Chondrocyte (in vitro differentiated cells): ENCODE measurements at regions not wholly inside any gene's neighbourhood (a gene's known extent, or its start where the extent isn't known, plus 50 kb on each side); places are given as distances from the start of the nearest gene placed in this dataset.

ENCODE experiments used
- DNase-seq: peaks from one replicate; pipeline ENCODE4 v3.0.0; 2021; ENCODE audit warnings: mixed read lengths, low spot score
- H3K27ac Mint-ChIP-seq: one replicate; pipeline ENCODE4 v1.8.0; 2021; ENCODE audit warnings: mild to moderate bottlenecking, moderate library complexity, mixed read lengths; ENCODE audit not compliant: unreplicated experiment
- H3K27me3 Mint-ChIP-seq: 2 replicates; pipeline ENCODE4 v1.8.0; 2021; ENCODE audit warnings: low read depth, mixed read lengths
- H3K36me3 Mint-ChIP-seq: 2 replicates; pipeline ENCODE4 v1.8.0; 2021; ENCODE audit warnings: low read depth, mixed read lengths
- H3K4me1 Mint-ChIP-seq: 2 replicates; pipeline ENCODE4 v1.8.0; 2021; ENCODE audit warnings: low read depth, mild to moderate bottlenecking, mixed read lengths
- H3K4me3 Mint-ChIP-seq: one replicate; pipeline ENCODE4 v1.8.0; 2021; ENCODE audit warnings: mild to moderate bottlenecking, moderate library complexity, mixed read lengths; ENCODE audit not compliant: unreplicated experiment
- H3K9me3 Mint-ChIP-seq: 2 replicates; pipeline ENCODE4 v1.8.0; 2021; ENCODE audit warnings: low read depth, mixed read lengths
- TF ChIP-seq, protein P1 (sequence below): fragments of 200-600 bp; sonication (generic); IDR thresholded peaks from 2 replicates; pipeline ENCODE4 v1.5.0; 2021; ENCODE audit warnings: antibody characterized with exemption, mild to moderate bottlenecking, moderate library complexity

DNA sequence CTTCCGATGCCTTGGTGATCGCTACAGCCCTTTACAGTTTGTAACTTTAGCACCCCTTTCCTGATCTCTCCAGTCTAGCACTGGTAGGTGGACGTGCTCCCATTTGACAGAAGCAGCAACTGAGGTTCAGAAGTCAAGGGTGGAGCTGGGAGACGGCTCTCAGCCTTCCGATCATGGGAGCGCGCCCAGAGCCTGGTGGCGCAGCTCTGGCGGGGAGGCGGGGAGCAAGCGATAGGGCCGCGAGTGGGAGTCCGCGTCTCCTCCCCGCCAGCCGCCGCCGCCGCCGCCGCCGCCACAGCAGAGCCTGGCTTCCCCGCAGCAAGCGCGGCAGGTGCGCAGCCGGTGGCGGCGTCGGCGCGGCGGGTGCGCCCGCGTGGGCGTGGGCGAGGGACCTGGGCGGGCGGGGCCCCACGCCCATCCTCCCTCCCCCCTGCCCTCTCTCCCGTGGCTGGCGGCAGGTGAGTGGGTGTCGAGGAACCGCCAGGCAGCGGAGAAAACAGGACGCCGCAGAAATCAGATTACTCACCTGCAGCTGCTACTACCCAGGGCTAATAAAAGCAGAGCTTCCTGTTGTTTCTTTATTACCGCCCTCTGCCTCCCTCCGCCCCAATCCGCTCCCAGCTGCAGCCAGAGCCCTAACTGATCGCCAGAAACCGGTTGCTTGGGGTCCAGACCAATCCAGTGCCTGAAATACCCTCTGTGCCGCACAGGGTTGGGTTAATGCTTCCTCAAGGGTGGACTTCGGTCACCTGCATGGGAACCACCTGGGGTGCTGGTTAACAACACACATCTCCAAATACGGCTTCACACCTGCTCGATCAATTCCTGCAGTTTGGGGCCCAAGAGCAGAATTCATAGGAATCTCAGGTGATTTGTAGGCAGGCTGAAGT lies 60.2 kb upstream of the ID3 start:
- Mint-ChIP-seq H3K9me3 (no peaks in the 10 kb centered on the region), H3K27me3 (peaks cover 35% of the 10 kb centered on the region), H3K4me3 (peak overlapping the region; percentile 33), H3K4me1 (peaks cover 4% of the 10 kb centered on the region), H3K36me3 (peaks cover 3% of the 10 kb centered on the region), H3K27ac (no peak overlapping the region)
- no peak for DNase-seq
- TF ChIP-seq, protein P1, sequence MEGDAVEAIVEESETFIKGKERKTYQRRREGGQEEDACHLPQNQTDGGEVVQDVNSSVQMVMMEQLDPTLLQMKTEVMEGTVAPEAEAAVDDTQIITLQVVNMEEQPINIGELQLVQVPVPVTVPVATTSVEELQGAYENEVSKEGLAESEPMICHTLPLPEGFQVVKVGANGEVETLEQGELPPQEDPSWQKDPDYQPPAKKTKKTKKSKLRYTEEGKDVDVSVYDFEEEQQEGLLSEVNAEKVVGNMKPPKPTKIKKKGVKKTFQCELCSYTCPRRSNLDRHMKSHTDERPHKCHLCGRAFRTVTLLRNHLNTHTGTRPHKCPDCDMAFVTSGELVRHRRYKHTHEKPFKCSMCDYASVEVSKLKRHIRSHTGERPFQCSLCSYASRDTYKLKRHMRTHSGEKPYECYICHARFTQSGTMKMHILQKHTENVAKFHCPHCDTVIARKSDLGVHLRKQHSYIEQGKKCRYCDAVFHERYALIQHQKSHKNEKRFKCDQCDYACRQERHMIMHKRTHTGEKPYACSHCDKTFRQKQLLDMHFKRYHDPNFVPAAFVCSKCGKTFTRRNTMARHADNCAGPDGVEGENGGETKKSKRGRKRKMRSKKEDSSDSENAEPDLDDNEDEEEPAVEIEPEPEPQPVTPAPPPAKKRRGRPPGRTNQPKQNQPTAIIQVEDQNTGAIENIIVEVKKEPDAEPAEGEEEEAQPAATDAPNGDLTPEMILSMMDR: no peak

DNA sequence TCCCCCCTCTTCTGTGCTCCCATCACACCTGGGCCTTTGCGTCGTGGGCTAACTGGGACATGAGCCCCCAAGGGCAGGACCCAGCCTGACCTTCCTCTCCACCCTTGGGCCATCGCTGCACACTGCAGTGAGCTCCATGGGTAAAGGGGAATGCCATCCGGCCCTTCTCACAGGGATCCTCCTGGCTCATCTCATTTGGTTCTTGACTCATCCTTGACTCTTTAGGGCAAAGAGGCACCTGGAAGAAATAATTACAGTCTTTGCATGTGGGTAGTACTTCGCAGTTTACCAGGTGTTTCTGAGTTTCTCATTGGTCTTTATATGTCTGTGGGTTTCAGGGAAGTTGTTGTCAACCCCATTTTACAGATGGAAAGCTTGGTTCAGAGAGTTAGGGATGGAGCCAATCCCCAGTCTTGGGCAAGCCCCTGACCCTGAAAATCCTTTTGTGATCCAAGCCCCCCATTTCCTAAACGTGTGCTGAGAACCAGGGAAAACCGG lies 59.3 kb upstream of the ID3 start:
- peaks cover 3% of the 10 kb centered on the region for H3K36me3 Mint-ChIP-seq
- no peak for DNase-seq
- H3K27ac Mint-ChIP-seq: no peak overlapping the region
- H3K9me3 Mint-ChIP-seq: no peaks in the 10 kb centered on the region
- H3K27me3 Mint-ChIP-seq: peaks cover 35% of the 10 kb centered on the region
- TF ChIP-seq, protein P1: no peak
- H3K4me1 Mint-ChIP-seq: peaks cover 4% of the 10 kb centered on the region
- H3K4me3 Mint-ChIP-seq: no peak overlapping the region

DNA sequence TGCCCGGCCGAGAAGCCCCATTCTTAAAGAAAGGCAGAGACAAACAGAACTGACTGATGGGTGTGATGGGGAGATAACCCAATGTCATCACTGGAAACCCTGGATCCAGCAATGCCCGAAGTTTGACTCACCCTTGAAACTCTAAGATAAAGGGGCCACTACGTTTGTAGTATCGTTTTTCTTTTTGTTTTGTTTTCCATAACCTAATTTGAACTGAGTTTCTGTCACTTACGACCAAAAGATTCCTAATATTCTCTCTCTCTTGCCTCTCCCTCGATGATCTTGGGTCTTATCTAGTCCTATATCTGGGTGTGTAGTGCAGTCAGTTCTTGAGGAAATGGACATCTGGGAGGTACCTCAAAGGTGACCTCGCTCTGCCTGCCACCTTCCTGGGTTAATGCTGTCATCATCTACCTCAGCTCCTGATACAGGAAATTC lies 57.8 kb upstream of the ID3 start:
- Mint-ChIP-seq H3K4me3 (no peak overlapping the region), H3K27me3 (peaks cover 34% of the 10 kb centered on the region), H3K4me1 (peaks cover 4% of the 10 kb centered on the region), H3K36me3 (peaks cover 3% of the 10 kb centered on the region), H3K27ac (no peak overlapping the region), H3K9me3 (no peaks in the 10 kb centered on the region)
- TF ChIP-seq, protein P1: no peak
- DNase-seq: no peak

DNA sequence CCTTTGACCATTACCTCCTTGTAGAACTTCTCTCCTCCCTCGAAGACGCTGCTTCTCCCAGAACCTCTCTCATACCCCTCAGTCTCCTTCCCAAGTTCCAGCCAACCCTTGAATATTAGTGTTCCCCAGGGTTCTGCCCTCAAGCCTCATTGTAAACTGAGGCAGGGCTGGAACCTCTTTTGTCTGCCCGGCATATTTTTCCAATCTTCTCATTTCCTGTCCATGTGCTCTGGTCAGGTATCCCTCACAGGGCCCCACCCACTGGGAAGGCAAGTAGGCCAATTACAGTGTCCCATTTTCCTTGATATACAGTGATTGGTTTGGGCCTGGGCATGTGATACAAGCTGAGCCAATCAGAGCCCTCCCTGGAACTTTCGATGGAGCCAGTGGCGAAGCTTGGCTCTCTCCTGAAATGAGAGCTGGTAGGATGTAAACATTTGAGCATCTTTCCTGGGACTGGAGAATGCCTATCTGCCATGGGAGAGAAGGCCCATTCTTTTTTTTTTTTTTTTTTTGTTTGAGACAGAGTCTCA lies 57.1 kb upstream of the ID3 start:
- no peak overlapping the region for H3K27ac Mint-ChIP-seq
- peaks cover 4% of the 10 kb centered on the region for H3K4me1 Mint-ChIP-seq
- TF ChIP-seq, protein P1: no peak
- H3K27me3 Mint-ChIP-seq: peaks cover 34% of the 10 kb centered on the region
- no peaks in the 10 kb centered on the region for H3K9me3 Mint-ChIP-seq
- no peak overlapping the region for H3K4me3 Mint-ChIP-seq
- DNase-seq: no peak
- peaks cover 3% of the 10 kb centered on the region for H3K36me3 Mint-ChIP-seq

DNA sequence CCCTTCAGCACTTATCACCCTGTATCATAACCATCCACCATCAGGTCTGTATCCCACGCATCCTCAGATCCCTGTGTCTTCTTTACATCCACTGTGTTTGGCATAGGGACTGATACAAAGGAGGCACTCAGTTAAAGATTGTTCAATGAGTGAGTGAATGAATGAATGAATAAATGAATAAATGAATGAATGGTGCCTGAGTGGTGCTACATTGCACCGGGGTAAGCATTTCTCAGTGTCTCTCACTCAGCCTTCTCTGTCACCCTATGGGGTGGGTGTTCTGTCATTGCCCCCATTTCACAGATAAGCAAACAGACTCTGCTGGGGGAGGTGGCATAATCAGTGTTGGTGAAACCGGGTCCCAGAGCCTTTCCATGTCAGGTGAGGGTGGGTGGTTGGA lies 56.6 kb upstream of the ID3 start:
- Mint-ChIP-seq H3K27me3 (peaks cover 32% of the 10 kb centered on the region), H3K4me1 (peaks cover 4% of the 10 kb centered on the region), H3K36me3 (peaks cover 3% of the 10 kb centered on the region), H3K4me3 (no peak overlapping the region), H3K9me3 (no peaks in the 10 kb centered on the region), H3K27ac (no peak overlapping the region)
- TF ChIP-seq, protein P1: no peak
- no peak for DNase-seq
